ENCODE measurements at regions not wholly inside any gene's neighbourhood (a gene's known extent, or its start where the extent isn't known, plus 50 kb on each side); places are given as distances from the start of the nearest gene placed in this dataset.

- FAIRE-seq (no peak), DNase-seq (ENCODE audit: insufficient read length, low spot score) (no peak)
Measured at GRCh38 chr11:27287205-27287604, 75.8 kb downstream of the CCDC34 start.

- no peak for FAIRE-seq
- no peak for DNase-seq (ENCODE audit: insufficient read length, low spot score)
Measured at GRCh38 chr11:27285761-27286160, 77.3 kb downstream of the CCDC34 start.

- no peak for DNase-seq (ENCODE audit: insufficient read length, low spot score)
- no peak for FAIRE-seq
Measured at GRCh38 chr11:27282806-27283205, 80.2 kb downstream of the CCDC34 start.

- FAIRE-seq (no peak), DNase-seq (ENCODE audit: insufficient read length, low spot score) (no peak)
Measured at GRCh38 chr11:27281740-27282590, 81.0 kb downstream of the CCDC34 start.

- no peak for DNase-seq (ENCODE audit: insufficient read length, low spot score)
- FAIRE-seq, result no peak
Measured at GRCh38 chr11:27281276-27281675, 81.7 kb downstream of the CCDC34 start.

GRCh38 chr11:27280140-27280539 lies 82.9 kb downstream of the CCDC34 start:
- DNase-seq (ENCODE audit: insufficient read length, low spot score), result no peak
- no peak for FAIRE-seq

GRCh38 chr11:27279460-27279859 lies 83.6 kb downstream of the CCDC34 start:
- FAIRE-seq, result no peak
- no peak for DNase-seq (ENCODE audit: insufficient read length, low spot score)

- FAIRE-seq, result no peak
- DNase-seq (ENCODE audit: insufficient read length, low spot score), result no peak
Measured at GRCh38 chr11:27277843-27278242, 85.2 kb downstream of the CCDC34 start.

GRCh38 chr11:27276141-27276540 lies 86.9 kb downstream of the CCDC34 start:
- FAIRE-seq (no peak), DNase-seq (ENCODE audit: insufficient read length, low spot score) (no peak)

GRCh38 chr11:27274854-27275395 lies 88.1 kb downstream of the CCDC34 start:
- no peak for DNase-seq (ENCODE audit: insufficient read length, low spot score)
- FAIRE-seq, result no peak

- FAIRE-seq (no peak), DNase-seq (ENCODE audit: insufficient read length, low spot score) (no peak)
Measured at GRCh38 chr11:27266125-27266524, 96.9 kb downstream of the CCDC34 start.

- FAIRE-seq (no peak), DNase-seq (ENCODE audit: insufficient read length, low spot score) (no peak)
Measured at GRCh38 chr11:27263986-27264385, 99.0 kb downstream of the CCDC34 start.

GRCh38 chr11:27263046-27263445 lies 100.0 kb downstream of the CCDC34 start:
- FAIRE-seq (no peak), DNase-seq (ENCODE audit: insufficient read length, low spot score) (no peak)

- FAIRE-seq, result no peak
Measured at GRCh38 chr11:27255447-27255828, 107.6 kb downstream of the CCDC34 start.

GRCh38 chr11:27254744-27255446 lies 108.1 kb downstream of the CCDC34 start:
- DNase-seq (ENCODE audit: insufficient read length, low spot score) (no peak), FAIRE-seq (no peak)

More at GRCh38 chr11:27255447-27255828, 107.6 kb downstream of the CCDC34 start:
- DNase-seq (ENCODE audit: insufficient read length, low spot score), result no peak

GRCh38 chr11:27253224-27253623 lies 109.8 kb downstream of the CCDC34 start:
- DNase-seq (ENCODE audit: insufficient read length, low spot score) (no peak), FAIRE-seq (no peak)

- no peak for FAIRE-seq
- no peak for DNase-seq (ENCODE audit: insufficient read length, low spot score)
Measured at GRCh38 chr11:27250867-27251665, 111.9 kb downstream of the CCDC34 start.

GRCh38 chr11:27248576-27249509 lies 114.2 kb downstream of the CCDC34 start:
- FAIRE-seq (no peak), DNase-seq (ENCODE audit: insufficient read length, low spot score) (no peak)

GRCh38 chr11:27247660-27248059 lies 115.4 kb downstream of the CCDC34 start:
- no peak for FAIRE-seq

GRCh38 chr11:27246925-27247324 lies 116.1 kb downstream of the CCDC34 start:
- no peak for DNase-seq (ENCODE audit: insufficient read length, low spot score)
- no peak for FAIRE-seq

More at GRCh38 chr11:27247660-27248059, 115.4 kb downstream of the CCDC34 start:
- DNase-seq (ENCODE audit: insufficient read length, low spot score), result no peak
